PC-3 (cell line): ENCODE measurements at regions not wholly inside any gene's neighbourhood (a gene's known extent, or its start where the extent isn't known, plus 50 kb on each side); places are given as distances from the start of the nearest gene placed in this dataset.

Source experiments
- EZH2 ChIP-seq: fragments of 300-600 bp; sonication (generic); IDR thresholded peaks from one replicate; pipeline ENCODE4 v1.6.1; 2017; ENCODE audit warnings: antibody characterized with exemption, mild to moderate bottlenecking, low read length; ENCODE audit not compliant: unreplicated experiment
- EZH2phosphoT487 ChIP-seq: fragments of 300-600 bp; sonication (generic); IDR thresholded peaks from 2 replicates; pipeline ENCODE4 v1.6.1; 2018; ENCODE audit warnings: mild to moderate bottlenecking, antibody characterized with exemption, low read length, borderline replicate concordance
- TF ChIP-seq, protein P1 (sequence below): fragments of 300-600 bp; sonication (generic); conservative IDR thresholded peaks from 2 replicates; pipeline ENCODE4 v1.5.1; 2017; ENCODE audit warnings: antibody characterized with exemption, low read depth, mild to moderate bottlenecking, low read length

DNA sequence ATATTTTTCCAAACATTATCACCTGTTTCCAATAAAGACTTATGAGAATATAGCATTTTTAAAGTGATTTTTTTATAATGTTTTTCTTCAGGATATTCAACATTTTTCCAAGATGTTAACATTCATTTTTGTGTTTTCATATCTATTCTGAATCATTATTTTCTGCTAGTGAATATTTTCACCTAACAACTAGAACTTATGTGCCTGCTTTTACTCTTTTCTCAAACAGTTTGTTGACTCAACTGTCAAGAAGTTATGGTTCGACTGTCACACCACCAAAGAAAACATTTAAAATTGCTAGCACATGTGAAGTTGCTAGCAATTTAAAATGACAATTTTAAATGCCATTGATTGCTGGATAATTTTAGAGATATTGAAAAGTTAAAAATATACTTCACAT, 343.3 kb upstream of the CDH9 start:
- TF ChIP-seq, protein P1, sequence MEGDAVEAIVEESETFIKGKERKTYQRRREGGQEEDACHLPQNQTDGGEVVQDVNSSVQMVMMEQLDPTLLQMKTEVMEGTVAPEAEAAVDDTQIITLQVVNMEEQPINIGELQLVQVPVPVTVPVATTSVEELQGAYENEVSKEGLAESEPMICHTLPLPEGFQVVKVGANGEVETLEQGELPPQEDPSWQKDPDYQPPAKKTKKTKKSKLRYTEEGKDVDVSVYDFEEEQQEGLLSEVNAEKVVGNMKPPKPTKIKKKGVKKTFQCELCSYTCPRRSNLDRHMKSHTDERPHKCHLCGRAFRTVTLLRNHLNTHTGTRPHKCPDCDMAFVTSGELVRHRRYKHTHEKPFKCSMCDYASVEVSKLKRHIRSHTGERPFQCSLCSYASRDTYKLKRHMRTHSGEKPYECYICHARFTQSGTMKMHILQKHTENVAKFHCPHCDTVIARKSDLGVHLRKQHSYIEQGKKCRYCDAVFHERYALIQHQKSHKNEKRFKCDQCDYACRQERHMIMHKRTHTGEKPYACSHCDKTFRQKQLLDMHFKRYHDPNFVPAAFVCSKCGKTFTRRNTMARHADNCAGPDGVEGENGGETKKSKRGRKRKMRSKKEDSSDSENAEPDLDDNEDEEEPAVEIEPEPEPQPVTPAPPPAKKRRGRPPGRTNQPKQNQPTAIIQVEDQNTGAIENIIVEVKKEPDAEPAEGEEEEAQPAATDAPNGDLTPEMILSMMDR: no peak
- no peak for TF ChIP-seq EZH2
- TF ChIP-seq EZH2phosphoT487: no peak
